Fibroblast of mammary gland (primary cell): ENCODE measurements at regions not wholly inside any gene's neighbourhood (a gene's known extent, or its start where the extent isn't known, plus 50 kb on each side); places are given as distances from the start of the nearest gene placed in this dataset.

Source experiments
- DNase-seq: peaks from one replicate; pipeline ENCODE4 v3.0.0-alpha.2; 2010; ENCODE audit warnings: low read depth
- H3K4me3 ChIP-seq: 2 replicates; pipeline ENCODE4 v1.5.1; 2011; ENCODE audit warnings: low read depth, mild to moderate bottlenecking, low read length, moderate library complexity; ENCODE audit not compliant: control insufficient read depth
- TF ChIP-seq, protein P1 (sequence below): conservative IDR thresholded peaks from 2 replicates; pipeline ENCODE4 v1.5.1; 2011; ENCODE audit warnings: low read depth, low read length, inconsistent platforms; ENCODE audit not compliant: control insufficient read depth, insufficient read depth

DNA sequence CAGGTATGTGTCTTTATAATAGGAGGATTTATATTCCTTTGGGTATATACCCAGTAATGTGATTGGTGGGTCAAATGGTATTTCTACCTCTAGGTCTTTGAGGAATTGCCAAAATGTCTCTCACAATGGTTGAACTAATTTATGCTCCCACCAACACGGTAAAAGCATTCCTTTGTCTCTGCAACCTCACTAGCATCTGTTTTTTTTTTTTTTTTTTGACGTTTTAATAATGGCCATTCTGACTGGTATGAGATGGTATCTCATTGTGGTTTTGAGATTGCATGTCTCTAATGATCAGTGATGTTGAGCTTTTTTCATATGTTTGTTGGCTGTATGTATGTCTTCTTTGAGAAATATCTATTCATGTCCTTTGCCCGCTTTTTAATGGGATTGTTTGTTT is 144.9 kb upstream of the RGS17 start:
- no peak for DNase-seq
- TF ChIP-seq, protein P1, sequence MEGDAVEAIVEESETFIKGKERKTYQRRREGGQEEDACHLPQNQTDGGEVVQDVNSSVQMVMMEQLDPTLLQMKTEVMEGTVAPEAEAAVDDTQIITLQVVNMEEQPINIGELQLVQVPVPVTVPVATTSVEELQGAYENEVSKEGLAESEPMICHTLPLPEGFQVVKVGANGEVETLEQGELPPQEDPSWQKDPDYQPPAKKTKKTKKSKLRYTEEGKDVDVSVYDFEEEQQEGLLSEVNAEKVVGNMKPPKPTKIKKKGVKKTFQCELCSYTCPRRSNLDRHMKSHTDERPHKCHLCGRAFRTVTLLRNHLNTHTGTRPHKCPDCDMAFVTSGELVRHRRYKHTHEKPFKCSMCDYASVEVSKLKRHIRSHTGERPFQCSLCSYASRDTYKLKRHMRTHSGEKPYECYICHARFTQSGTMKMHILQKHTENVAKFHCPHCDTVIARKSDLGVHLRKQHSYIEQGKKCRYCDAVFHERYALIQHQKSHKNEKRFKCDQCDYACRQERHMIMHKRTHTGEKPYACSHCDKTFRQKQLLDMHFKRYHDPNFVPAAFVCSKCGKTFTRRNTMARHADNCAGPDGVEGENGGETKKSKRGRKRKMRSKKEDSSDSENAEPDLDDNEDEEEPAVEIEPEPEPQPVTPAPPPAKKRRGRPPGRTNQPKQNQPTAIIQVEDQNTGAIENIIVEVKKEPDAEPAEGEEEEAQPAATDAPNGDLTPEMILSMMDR: no peak

DNA sequence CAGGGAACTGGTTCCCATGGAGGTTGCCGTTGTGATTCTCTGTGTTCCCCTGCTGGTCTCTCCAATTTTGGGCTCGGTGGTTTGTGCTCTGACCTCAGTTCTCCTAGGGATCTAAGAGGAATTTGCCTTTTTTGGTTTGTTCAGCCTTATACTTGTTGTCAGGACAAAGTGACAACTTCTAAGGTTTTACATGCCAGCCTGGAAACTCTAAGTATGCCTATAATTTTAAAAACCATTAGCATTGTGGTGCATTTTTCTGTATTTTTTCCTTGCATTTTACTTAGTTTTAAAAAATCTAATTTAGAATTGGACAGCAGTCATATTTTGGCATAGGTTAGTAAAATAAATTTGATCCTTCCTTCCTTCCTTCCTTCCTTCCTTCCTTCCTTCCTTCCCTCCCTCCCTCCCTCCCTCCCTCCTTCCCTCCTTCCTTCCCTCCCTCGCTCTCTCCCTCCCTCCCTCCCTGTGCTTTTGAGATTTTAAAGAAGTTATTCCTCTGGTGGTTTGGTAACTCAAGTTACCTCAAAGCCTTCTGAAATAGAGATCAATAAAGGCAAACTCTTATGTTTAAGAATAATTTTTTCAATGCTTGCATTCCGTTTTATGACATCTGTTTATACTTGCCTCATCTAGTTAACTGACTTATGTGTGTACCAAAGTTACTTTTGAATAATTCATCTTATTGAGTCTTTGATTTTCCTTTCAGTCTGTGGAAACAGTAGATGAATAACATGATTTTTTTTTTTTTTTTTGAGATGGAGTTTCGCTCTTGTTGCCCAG is 141.3 kb upstream of the RGS17 start:
- DNase-seq: no peak
- H3K4me3 ChIP-seq: no peak overlapping the region
- TF ChIP-seq, protein P1: no peak

More for the DNA sequence above, 144.9 kb upstream of the RGS17 start:
- no peak overlapping the region for H3K4me3 ChIP-seq

DNA sequence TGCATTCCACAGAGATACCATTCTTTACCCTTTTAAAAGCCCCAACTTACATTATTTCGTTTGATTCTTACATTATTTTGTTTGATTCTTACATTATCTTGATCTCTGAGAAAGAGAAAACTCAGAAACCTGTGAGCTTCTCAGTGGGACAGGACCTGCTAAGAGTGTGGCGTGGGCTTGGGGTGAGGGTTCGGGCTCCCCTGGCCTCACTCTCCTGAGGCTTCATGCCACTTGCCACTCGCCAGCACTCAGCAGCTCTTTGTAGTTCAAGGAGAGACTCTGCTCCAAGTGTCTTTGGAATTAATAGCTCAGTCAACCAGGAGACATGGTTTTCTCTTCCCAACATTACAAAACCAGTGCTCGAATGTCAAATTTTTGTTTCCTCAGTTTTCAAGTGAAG is 132.4 kb upstream of the RGS17 start:
- H3K4me3 ChIP-seq: no peak overlapping the region
- TF ChIP-seq, protein P1: no peak
- DNase-seq: no peak

DNA sequence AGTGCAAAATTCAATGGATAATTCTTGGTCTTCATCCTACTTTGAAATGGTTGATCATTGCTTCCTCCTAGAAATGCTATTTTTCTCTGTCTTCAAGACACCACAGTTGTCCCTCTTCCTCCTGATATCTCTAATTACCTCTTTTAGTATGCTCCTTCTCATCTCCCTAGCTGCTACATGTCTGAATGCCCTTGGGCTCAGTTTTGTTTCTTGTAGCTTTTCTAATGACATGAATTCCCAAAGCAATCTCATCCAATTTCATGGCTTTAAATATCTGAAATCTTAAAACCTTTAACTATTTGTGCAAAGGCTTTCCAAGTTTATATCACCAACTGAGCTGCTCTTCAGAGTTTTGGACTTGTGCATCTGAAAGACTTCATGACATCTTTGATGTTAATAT is 120.2 kb upstream of the RGS17 start:
- TF ChIP-seq, protein P1: no peak
- DNase-seq: no peak
- no peak overlapping the region for H3K4me3 ChIP-seq

DNA sequence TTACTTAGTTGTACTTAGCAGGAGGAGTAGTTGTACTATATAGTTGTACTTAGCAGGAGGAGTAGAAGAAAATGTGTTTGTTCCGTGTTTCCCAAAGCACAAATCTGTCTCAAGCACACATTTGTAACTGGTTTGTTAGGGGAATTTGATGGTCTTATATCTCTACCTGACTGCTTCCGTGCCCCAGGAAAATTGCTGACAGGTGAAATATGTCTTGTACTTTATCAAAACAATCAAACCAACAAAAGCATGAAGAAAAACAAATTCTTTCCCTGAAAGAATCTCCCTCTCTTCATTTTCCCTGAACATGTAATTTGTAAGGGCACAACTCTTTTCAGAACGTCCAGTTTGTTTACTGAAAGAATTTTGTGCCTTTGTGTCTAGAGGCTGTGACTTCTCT is 106.6 kb upstream of the RGS17 start:
- no peak overlapping the region for H3K4me3 ChIP-seq
- TF ChIP-seq, protein P1: no peak
- no peak for DNase-seq

DNA sequence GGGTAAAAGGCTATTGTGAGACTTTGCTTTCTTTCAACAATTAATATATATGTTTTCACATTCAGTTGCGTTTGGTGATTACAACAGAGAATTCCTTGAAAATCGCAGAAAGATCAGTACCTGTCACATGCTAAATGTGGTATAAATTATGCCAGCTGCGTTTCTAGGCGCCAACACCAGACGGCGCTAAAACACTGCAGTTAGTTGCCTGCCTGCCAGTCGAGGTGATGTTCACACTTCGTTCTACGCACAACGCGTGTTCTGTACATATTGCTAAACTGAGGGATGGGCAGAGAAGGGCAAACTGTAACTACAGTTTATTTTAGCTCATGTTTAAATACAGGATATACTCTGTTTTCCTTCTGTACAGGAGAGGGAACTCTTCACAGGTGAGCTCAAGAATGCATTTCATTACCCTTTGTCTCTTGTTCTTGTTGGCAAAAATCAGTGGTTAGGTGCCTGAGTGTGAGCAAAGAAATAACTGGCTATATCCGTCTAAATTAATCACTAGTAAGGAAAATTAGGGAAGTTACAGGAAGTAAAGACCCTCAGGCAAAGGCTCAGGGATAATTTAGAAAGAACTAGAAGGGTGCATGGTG is 100.1 kb upstream of the RGS17 start:
- DNase-seq: peak; percentile 70
- TF ChIP-seq, protein P1: peak; percentile 100

More for the DNA sequence above, 100.1 kb upstream of the RGS17 start:
- H3K4me3 ChIP-seq: no peak overlapping the region
